DND-41 (cell line): ENCODE measurements at regions not wholly inside any gene's neighbourhood (a gene's known extent, or its start where the extent isn't known, plus 50 kb on each side); places are given as distances from the start of the nearest gene placed in this dataset.

Experiments
- ATAC-seq: fragments of 200-7000 bp; cut with Tn5 transposase; 3 replicates; pipeline ENCODE4 v1.9.1; 2021; ENCODE audit warnings: low read depth; ENCODE audit not compliant: insufficient read depth
- DNase-seq: peaks from one replicate; pipeline ENCODE4 v3.0.0-alpha.2; 2020
- H2AFZ ChIP-seq: 2 replicates; pipeline ENCODE4 v1.6.0; 2012; ENCODE audit warnings: low read depth, low read length
- H3K27ac ChIP-seq: 2 replicates; pipeline ENCODE4 v1.5.1; 2012; ENCODE audit warnings: low read length, inconsistent platforms
- H3K27me3 ChIP-seq: fragments of 200-600 bp; sonication (generic); 2 replicates; pipeline ENCODE4 v1.6.0; 2012; ENCODE audit warnings: low read length, mild to moderate bottlenecking, inconsistent platforms; ENCODE audit not compliant: insufficient read depth, poor library complexity
- H3K36me3 ChIP-seq: 2 replicates; pipeline ENCODE4 v1.5.1; 2012; ENCODE audit warnings: low read length, inconsistent platforms; ENCODE audit not compliant: insufficient read depth
- H3K4me1 ChIP-seq: 2 replicates; pipeline ENCODE4 v1.5.1; 2012; ENCODE audit warnings: mild to moderate bottlenecking, low read length; ENCODE audit not compliant: insufficient read depth
- H3K4me2 ChIP-seq: 2 replicates; pipeline ENCODE4 v1.6.0; 2012; ENCODE audit warnings: mild to moderate bottlenecking, moderate library complexity, low read length, inconsistent platforms; ENCODE audit not compliant: insufficient read depth
- H3K4me3 ChIP-seq, 2 experiments: fragments of 200-600 bp in 1 of 2; shearing (Covaris generic) in 1 of 2; 2 replicates each; pipeline ENCODE4 v1.5.1; 2012 to 2016; ENCODE audit warnings: inconsistent platforms in 2 of 2, low read length in 2 of 2, mild to moderate bottlenecking in 2 of 2, low read depth in 1 of 2, moderate library complexity in 1 of 2
- H3K79me2 ChIP-seq: 2 replicates; pipeline ENCODE4 v1.6.0; 2012; ENCODE audit warnings: low read length, inconsistent platforms; ENCODE audit not compliant: insufficient read depth
- H3K9ac ChIP-seq: 2 replicates; pipeline ENCODE4 v1.6.0; 2012; ENCODE audit warnings: low read depth, mild to moderate bottlenecking, inconsistent platforms, low read length, moderate library complexity
- H3K9me3 ChIP-seq: 2 replicates; pipeline ENCODE4 v1.5.1; 2012; ENCODE audit warnings: low read length, moderate library complexity, mild to moderate bottlenecking, inconsistent platforms; ENCODE audit not compliant: insufficient read depth, severe bottlenecking
- H4K20me1 ChIP-seq: 2 replicates; pipeline ENCODE4 v1.6.0; 2012; ENCODE audit warnings: low read length; ENCODE audit not compliant: insufficient read depth
- CTCF ChIP-seq: IDR thresholded peaks from 2 replicates; pipeline ENCODE4 v1.5.1; 2012; ENCODE audit warnings: borderline replicate concordance, low read length, moderate library complexity, mild to moderate bottlenecking; ENCODE audit not compliant: poor library complexity, severe bottlenecking; ENCODE audit errors: extremely low read depth
- EZH2 ChIP-seq: IDR thresholded peaks from 3 replicates; pipeline ENCODE4 v1.6.1; 2012; ENCODE audit warnings: borderline replicate concordance, low read depth, mild to moderate bottlenecking, moderate library complexity, low read length, inconsistent platforms; ENCODE audit not compliant: severe bottlenecking

- peak; percentile 64 for ATAC-seq
- H4K20me1 ChIP-seq: no peaks in the 10 kb centered on the region
- peak overlapping the region; percentile 28 for H2AFZ ChIP-seq
- H3K36me3 ChIP-seq: no peaks in the 10 kb centered on the region
- H3K27me3 ChIP-seq: no peaks in the 10 kb centered on the region
- peaks cover 34% of the 10 kb centered on the region for H3K4me1 ChIP-seq
- no peaks in the 10 kb centered on the region for H3K9me3 ChIP-seq
- no peak for TF ChIP-seq EZH2
- TF ChIP-seq CTCF: peak; percentile 94
- H3K27ac ChIP-seq: peak overlapping the region; percentile 85
- no peak overlapping the region for H3K4me3 ChIP-seq
- DNase-seq: peak; percentile 65
- H3K4me2 ChIP-seq: peak overlapping the region; percentile 30; the same call in 1 of the 2 replicates
- H3K79me2 ChIP-seq: no peaks in the 10 kb centered on the region
- peak overlapping the region; percentile 36 for H3K9ac ChIP-seq
Observed at GRCh38 chr2:157194097-157194688, 63.3 kb upstream of the GALNT5 start.

- DNase-seq (no peak), ATAC-seq (no peak)
- H3K36me3 ChIP-seq: no peaks in the 10 kb centered on the region
- H2AFZ ChIP-seq: no peak overlapping the region
- H3K27ac ChIP-seq: no peak overlapping the region
- H3K9me3 ChIP-seq: no peaks in the 10 kb centered on the region
- H4K20me1 ChIP-seq: no peaks in the 10 kb centered on the region
- no peaks in the 10 kb centered on the region for H3K27me3 ChIP-seq
- H3K79me2 ChIP-seq: no peaks in the 10 kb centered on the region
- H3K4me3 ChIP-seq: no peak overlapping the region
- no peak overlapping the region for H3K9ac ChIP-seq
- no peak overlapping the region for H3K4me2 ChIP-seq
- H3K4me1 ChIP-seq: peaks cover 34% of the 10 kb centered on the region
- TF ChIP-seq CTCF (no peak), EZH2 (no peak)
Observed at GRCh38 chr2:157194844-157195243, 62.7 kb upstream of the GALNT5 start.

- no peaks in the 10 kb centered on the region for H4K20me1 ChIP-seq
- DNase-seq: no peak
- H3K9ac ChIP-seq: no peak overlapping the region
- H2AFZ ChIP-seq: no peak overlapping the region
- ATAC-seq: no peak
- H3K27ac ChIP-seq: no peak overlapping the region
- no peaks in the 10 kb centered on the region for H3K27me3 ChIP-seq
- H3K4me1 ChIP-seq: peaks cover 25% of the 10 kb centered on the region
- no peak overlapping the region for H3K4me2 ChIP-seq
- no peak for TF ChIP-seq CTCF
- no peak for TF ChIP-seq EZH2
- H3K9me3 ChIP-seq: no peaks in the 10 kb centered on the region
- no peaks in the 10 kb centered on the region for H3K79me2 ChIP-seq
- no peaks in the 10 kb centered on the region for H3K36me3 ChIP-seq
- no peak overlapping the region for H3K4me3 ChIP-seq
Observed at GRCh38 chr2:157196956-157197355, 60.5 kb upstream of the GALNT5 start.

- no peaks in the 10 kb centered on the region for H3K9me3 ChIP-seq
- no peaks in the 10 kb centered on the region for H3K79me2 ChIP-seq
- peaks cover 16% of the 10 kb centered on the region for H3K4me1 ChIP-seq
- DNase-seq (no peak), ATAC-seq (no peak)
- H4K20me1 ChIP-seq: no peaks in the 10 kb centered on the region
- H3K9ac ChIP-seq: no peak overlapping the region
- no peak overlapping the region for H3K4me3 ChIP-seq
- TF ChIP-seq EZH2 (no peak), CTCF (no peak)
- no peak overlapping the region for H3K27ac ChIP-seq
- no peaks in the 10 kb centered on the region for H3K27me3 ChIP-seq
- no peak overlapping the region for H2AFZ ChIP-seq
- H3K36me3 ChIP-seq: no peaks in the 10 kb centered on the region
- H3K4me2 ChIP-seq: no peak overlapping the region
Observed at GRCh38 chr2:157197848-157198247, 59.7 kb upstream of the GALNT5 start.
